WERI-Rb-1 (cell line): ENCODE measurements at regions not wholly inside any gene's neighbourhood (a gene's known extent, or its start where the extent isn't known, plus 50 kb on each side); places are given as distances from the start of the nearest gene placed in this dataset.

Experiments
- DNase-seq: peaks from one replicate; pipeline ENCODE4 v3.0.0-alpha.2; 2020
- H3K27ac ChIP-seq: fragments of 250-450 bp; sonication (Bioruptor Pico); 2 replicates; pipeline ENCODE4 v1.5.1; 2020; ENCODE audit warnings: mild to moderate bottlenecking, moderate library complexity
- H3K27me3 ChIP-seq: fragments of 250-450 bp; sonication (Bioruptor Pico); 2 replicates; pipeline ENCODE4 v1.5.1; 2021; ENCODE audit warnings: mild to moderate bottlenecking, low read depth, moderate library complexity; ENCODE audit not compliant: insufficient read depth, severe bottlenecking
- H3K36me3 ChIP-seq: fragments of 250-450 bp; sonication (Bioruptor Pico); 2 replicates; pipeline ENCODE4 v1.5.1; 2020; ENCODE audit warnings: mild to moderate bottlenecking, moderate library complexity
- H3K4me3 ChIP-seq: 2 replicates; pipeline ENCODE4 v1.5.1; 2011; ENCODE audit warnings: low read depth, mild to moderate bottlenecking, control low read depth, low read length
- H3K9me3 ChIP-seq: fragments of 250-450 bp; sonication (Bioruptor Pico); 2 replicates; pipeline ENCODE4 v1.5.1; 2021; ENCODE audit warnings: mild to moderate bottlenecking, moderate library complexity; ENCODE audit not compliant: severe bottlenecking
- CTCF ChIP-seq: IDR thresholded peaks from 2 replicates; pipeline ENCODE4 v1.5.1; 2011; ENCODE audit warnings: low read depth, mild to moderate bottlenecking, control low read depth, inconsistent platforms, low read length

GRCh38 chr17:59512844-59513385, 52.5 kb upstream of the DHX40 start:
- Histone ChIP-seq H3K27ac (no peak overlapping the region), H3K36me3 (no peaks in the 10 kb centered on the region), H3K9me3 (no peaks in the 10 kb centered on the region), H3K27me3 (no peaks in the 10 kb centered on the region), H3K4me3 (no peak overlapping the region)
- DNase-seq, result no peak
- TF ChIP-seq CTCF, result no peak

GRCh38 chr17:59513934-59514841, 51.2 kb upstream of the DHX40 start:
- no peaks in the 10 kb centered on the region for H3K9me3 ChIP-seq
- no peaks in the 10 kb centered on the region for H3K27me3 ChIP-seq
- DNase-seq, result peak; percentile 92
- no peak for TF ChIP-seq CTCF
- no peak overlapping the region for H3K4me3 ChIP-seq
- H3K27ac ChIP-seq, result peak overlapping the region; percentile 57
- H3K36me3 ChIP-seq, result no peaks in the 10 kb centered on the region
